H1 (cell line): ENCODE measurements at regions not wholly inside any gene's neighbourhood (a gene's known extent, or its start where the extent isn't known, plus 50 kb on each side); places are given as distances from the start of the nearest gene placed in this dataset.

ENCODE experiments used
- CTCF ChIA-PET: fragments of 300-600 bp; sonication (Branson Sonifier 250); formaldehyde crosslinking; loops from one replicate; lab custom pipeline; 2021; ENCODE audit not compliant: partially characterized antibody; lab: Charles Lee
- POLR2A ChIA-PET: fragments of 300-600 bp; sonication (Branson Sonifier 250); formaldehyde crosslinking; loops from one replicate; lab custom pipeline; 2021; ENCODE audit warnings: inconsistent platforms; ENCODE audit not compliant: partially characterized antibody; lab: Charles Lee
- DNase-seq, 2 experiments: peaks; one replicate each; pipeline versions ENCODE4 v3.0.0 to v3.0.0-alpha.2; 2010 to 2022; ENCODE audit warnings: low spot score in 2 of 2, low read depth in 1 of 2, mixed read lengths in 1 of 2
- FAIRE-seq: peaks from 2 replicates; lab custom pipeline; 2011; peaks lifted over from hg19 to GRCh38; lab: Jason Lieb, UNC
- H2AFZ ChIP-seq: 2 replicates; pipeline ENCODE4 v1.8.1; 2012; ENCODE audit warnings: low read length, inconsistent platforms
- H2AK5ac ChIP-seq: 2 replicates; pipeline ENCODE4 v1.6.1; 2013; ENCODE audit warnings: low read depth, low read length
- H2BK120ac ChIP-seq: replicated peaks from 2 replicates; pipeline ENCODE3; 2013; ENCODE audit warnings: low read depth, low read length, inconsistent platforms
- H2BK12ac ChIP-seq: 2 replicates; pipeline ENCODE4 v1.6.1; 2013; ENCODE audit warnings: low read depth, low read length
- H2BK15ac ChIP-seq: 2 replicates; pipeline ENCODE4 v1.6.1; 2013; ENCODE audit warnings: low read length
- H2BK20ac ChIP-seq: 2 replicates; pipeline ENCODE4 v1.6.1; 2013; ENCODE audit warnings: low read length
- H2BK5ac ChIP-seq: 2 replicates; pipeline ENCODE4 v1.6.1; 2013; ENCODE audit warnings: low read depth, low read length
- H3K14ac ChIP-seq: 2 replicates; pipeline ENCODE4 v1.6.1; 2013; ENCODE audit warnings: inconsistent platforms; ENCODE audit not compliant: insufficient read length
- H3K18ac ChIP-seq: 2 replicates; pipeline ENCODE4 v1.6.1; 2013; ENCODE audit warnings: low read length; ENCODE audit errors: extremely low read depth
- H3K23ac ChIP-seq: 2 replicates; pipeline ENCODE4 v1.6.1; 2013; ENCODE audit warnings: inconsistent platforms; ENCODE audit not compliant: insufficient read length
- H3K23me2 ChIP-seq: 2 replicates; pipeline ENCODE4 v1.6.1; 2013; ENCODE audit warnings: low read depth, low read length
- H3K27ac ChIP-seq: 2 replicates; pipeline ENCODE4 v1.6.1; 2011; ENCODE audit warnings: low read depth, low read length, inconsistent platforms
- H3K27me3 ChIP-seq, 4 experiments: replicated peaks in 1 of 4; 1 replicate in 1 of 4; 2 replicates in 3 of 4; pipeline versions ENCODE4 v1.6.1 to v1.8.1; 2011 to 2013; ENCODE audit warnings: low read length in 3 of 4, mild to moderate bottlenecking in 3 of 4, inconsistent platforms in 2 of 4, mixed read lengths in 2 of 4, moderate library complexity in 1 of 4; ENCODE audit not compliant: control insufficient read depth in 3 of 4, insufficient read depth in 3 of 4; ENCODE audit errors: extremely low read depth in 1 of 4
- H3K36me3 ChIP-seq, 4 experiments: 2 replicates each; pipeline versions ENCODE4 v1.6.1 to v1.8.1; 2011 to 2013; ENCODE audit warnings: mild to moderate bottlenecking in 4 of 4, low read length in 3 of 4, moderate library complexity in 2 of 4, control low read depth in 1 of 4, inconsistent platforms in 1 of 4; ENCODE audit not compliant: insufficient read depth in 4 of 4, control insufficient read depth in 2 of 4
- H3K4ac ChIP-seq: replicated peaks from 2 replicates; pipeline ENCODE3; 2013; ENCODE audit warnings: low read length, low read depth, mixed read lengths, inconsistent platforms; ENCODE audit not compliant: insufficient read length
- H3K4me1 ChIP-seq, 4 experiments: replicated peaks in 1 of 4; 1 replicate in 1 of 4; 2 replicates in 3 of 4; pipeline versions ENCODE4 v1.6.1 to v1.8.1; 2011 to 2013; ENCODE audit warnings: low read length in 3 of 4, inconsistent platforms in 2 of 4, mixed read lengths in 1 of 4; ENCODE audit not compliant: insufficient read depth in 4 of 4, control insufficient read depth in 3 of 4
- H3K4me2 ChIP-seq, 2 experiments: 2 replicates each; pipeline versions ENCODE4 v1.6.1 to v1.8.1; 2011 to 2013; ENCODE audit warnings: low read depth in 2 of 2, low read length in 2 of 2, control low read depth in 1 of 2, inconsistent platforms in 1 of 2, mild to moderate bottlenecking in 1 of 2; ENCODE audit not compliant: insufficient read depth in 1 of 2
- H3K4me3 ChIP-seq, 4 experiments: fragments of 200-600, 300-600 bp in 1 of 4; sonication (generic), shearing (Covaris generic), sonication (Bioruptor Twin) in 1 of 4; 2 replicates each; pipeline versions ENCODE4 v1.5.1 to v1.8.1; 2011 to 2016; ENCODE audit warnings: low read length in 4 of 4, low read depth in 3 of 4, control low read depth in 2 of 4, inconsistent platforms in 2 of 4, mild to moderate bottlenecking in 2 of 4, mixed read lengths in 1 of 4, moderate library complexity in 1 of 4; ENCODE audit not compliant: insufficient read depth in 2 of 4; ENCODE audit errors: extremely low read depth in 1 of 4
- H3K56ac ChIP-seq: replicated peaks from 2 replicates; pipeline ENCODE3; 2013; ENCODE audit warnings: low read depth, mild to moderate bottlenecking, mixed read lengths, low read length, inconsistent platforms; ENCODE audit not compliant: insufficient read length
- H3K79me1 ChIP-seq: 2 replicates; pipeline ENCODE4 v1.6.1; 2013; ENCODE audit warnings: low read depth, low read length, control low read depth
- H3K79me2 ChIP-seq, 2 experiments: 2 replicates each; pipeline versions ENCODE4 v1.6.1 to v1.8.1; 2012 to 2013; ENCODE audit warnings: low read length in 2 of 2, mild to moderate bottlenecking in 2 of 2, inconsistent platforms in 1 of 2; ENCODE audit not compliant: insufficient read depth in 2 of 2, control insufficient read depth in 1 of 2
- H3K9ac ChIP-seq, 4 experiments: replicated peaks in 1 of 4; 1 replicate in 1 of 4; 2 replicates in 3 of 4; pipeline versions ENCODE4 v1.6.1 to v1.8.1; 2011 to 2013; ENCODE audit warnings: low read depth in 3 of 4, low read length in 3 of 4, control low read depth in 2 of 4, mild to moderate bottlenecking in 2 of 4, moderate library complexity in 2 of 4, inconsistent platforms in 1 of 4; ENCODE audit errors: extremely low read depth in 1 of 4
- H3K9me3 ChIP-seq, 2 experiments: 2 replicates each; pipeline versions ENCODE4 v1.6.1 to v1.8.1; 2012 to 2013; ENCODE audit warnings: mild to moderate bottlenecking in 2 of 2, moderate library complexity in 2 of 2, control low read depth in 1 of 2, inconsistent platforms in 1 of 2, low read depth in 1 of 2, low read length in 1 of 2, mixed read lengths in 1 of 2; ENCODE audit not compliant: insufficient read depth in 2 of 2
- H4K20me1 ChIP-seq, 2 experiments: replicated peaks in 1 of 2; 2 replicates each; pipeline versions ENCODE3 to v1.8.1; 2011 to 2013; ENCODE audit warnings: inconsistent platforms in 2 of 2, low read length in 2 of 2, mild to moderate bottlenecking in 1 of 2; ENCODE audit not compliant: insufficient read depth in 2 of 2, control insufficient read depth in 1 of 2
- H4K5ac ChIP-seq: 2 replicates; pipeline ENCODE4 v1.6.1; 2013; ENCODE audit warnings: low read length, low read depth, mixed read lengths, inconsistent platforms; ENCODE audit not compliant: insufficient read length
- H4K8ac ChIP-seq: 2 replicates; pipeline ENCODE4 v1.8.0; 2013; ENCODE audit warnings: mild to moderate bottlenecking, moderate library complexity, low read length, inconsistent platforms; ENCODE audit not compliant: insufficient read depth; ENCODE audit errors: extremely low read depth
- H4K91ac ChIP-seq: replicated peaks from 2 replicates; pipeline ENCODE3; 2013; ENCODE audit warnings: low read length, mixed read lengths, inconsistent platforms; ENCODE audit not compliant: insufficient read length
- BCL11A ChIP-seq, 2 experiments: IDR thresholded peaks; one replicate each; pipeline ENCODE4 v1.6.1; 2011; ENCODE audit warnings: low read depth in 2 of 2, low read length in 2 of 2, mild to moderate bottlenecking in 2 of 2
- CBX5 ChIP-seq: fragments of 300-800, 300-1000 bp; sonication (generic); IDR thresholded peaks from 2 replicates; pipeline ENCODE4 v1.7.1; 2016; ENCODE audit warnings: antibody characterized with exemption, low read length, low read depth
- EGR1 ChIP-seq: IDR thresholded peaks from 2 replicates; pipeline ENCODE4 v1.6.1; 2011; ENCODE audit warnings: low read depth, low read length, borderline replicate concordance
- GABPA ChIP-seq: IDR thresholded peaks from 2 replicates; pipeline ENCODE4 v1.6.1; 2011; ENCODE audit warnings: mild to moderate bottlenecking, low read length, moderate library complexity, borderline replicate concordance; ENCODE audit not compliant: insufficient read depth
- JUND ChIP-seq: IDR thresholded peaks from 2 replicates; pipeline ENCODE4 v1.6.1; 2011; ENCODE audit warnings: mild to moderate bottlenecking, improper control_type of control experiment, low read length
- MAFK ChIP-seq: IDR thresholded peaks from 2 replicates; pipeline ENCODE4 v1.6.1; 2012; ENCODE audit warnings: low read depth, mild to moderate bottlenecking, improper control_type of control experiment, low read length
- MAX ChIP-seq: IDR thresholded peaks from 2 replicates; pipeline ENCODE4 v1.6.1; 2012; ENCODE audit warnings: inconsistent platforms
- NRF1 ChIP-seq: IDR thresholded peaks from 2 replicates; pipeline ENCODE4 v1.6.1; 2011; ENCODE audit warnings: mild to moderate bottlenecking, low read depth, low read length, improper control_type of control experiment
- SAP30 ChIP-seq: fragments of 300-600 bp; sonication (generic); IDR thresholded peaks from 2 replicates; pipeline ENCODE4 v1.7.1; 2012; ENCODE audit warnings: low read length, moderate library complexity, mild to moderate bottlenecking, inconsistent platforms; ENCODE audit not compliant: insufficient read depth, insufficient replicate concordance
- YY1 ChIP-seq: IDR thresholded peaks from 2 replicates; pipeline ENCODE4 v1.6.1; 2011; ENCODE audit warnings: low read depth, mild to moderate bottlenecking, low read length
- WGBS, 2 experiments: shearing (Covaris generic) in 1 of 2; methylation state at CpG; one replicate each; pipeline versions ENCODE4 v1.1.6 to v1.1.7; 2013 to 2015; ENCODE audit warnings: low lambda C conversion rate in 2 of 2, mixed read lengths in 2 of 2, inconsistent platforms in 1 of 2, low coverage in 1 of 2, missing lambda C conversion rate in 1 of 2; ENCODE audit not compliant: insufficient replicate concordance in 2 of 2, insufficient coverage in 1 of 2, insufficient read length in 1 of 2; ENCODE audit errors: extremely low coverage in 1 of 2, missing lambda C conversion rate in 1 of 2; 5-methylcytosine and 5-hydroxymethylcytosine counted together
- TF ChIP-seq, protein P1 (sequence below): IDR thresholded peaks from 2 replicates; pipeline ENCODE4 v1.6.1; 2012; ENCODE audit warnings: low read length, inconsistent platforms

- no peak overlapping the region for H3K4me2 ChIP-seq
- H3K9me3 ChIP-seq, result no peaks in the 10 kb centered on the region
- no peaks in the 10 kb centered on the region for H3K36me3 ChIP-seq
- H4K20me1 ChIP-seq, result no peaks in the 10 kb centered on the region
- H2BK20ac ChIP-seq, result no peak overlapping the region
- no peak for FAIRE-seq
- no peak overlapping the region for H3K23ac ChIP-seq
- H3K23me2 ChIP-seq, result no peaks in the 10 kb centered on the region
- H3K14ac ChIP-seq, result no peak overlapping the region
- POLR2A ChIA-PET, result no interaction called here
- H3K4me1 ChIP-seq, result peaks cover 0 to 7% (median 0%) of the 10 kb centered on the region in 4 experiments; a peak in 3 of 7 replicates
- no peak overlapping the region for H4K8ac ChIP-seq
- no peak overlapping the region for H3K4me3 ChIP-seq
- H3K9ac ChIP-seq, result no peak overlapping the region
- no peak overlapping the region for H4K91ac ChIP-seq
- H2AFZ ChIP-seq, result no peak overlapping the region
- H2BK15ac ChIP-seq, result no peak overlapping the region
- no peaks in the 10 kb centered on the region for H3K79me2 ChIP-seq
- H3K18ac ChIP-seq, result no peak overlapping the region
- H4K5ac ChIP-seq, result no peak overlapping the region
- H3K56ac ChIP-seq, result no peak overlapping the region
- TF ChIP-seq CBX5, result no peak
- TF ChIP-seq MAFK, result no peak
- TF ChIP-seq JUND, result no peak
- TF ChIP-seq, protein P1, sequence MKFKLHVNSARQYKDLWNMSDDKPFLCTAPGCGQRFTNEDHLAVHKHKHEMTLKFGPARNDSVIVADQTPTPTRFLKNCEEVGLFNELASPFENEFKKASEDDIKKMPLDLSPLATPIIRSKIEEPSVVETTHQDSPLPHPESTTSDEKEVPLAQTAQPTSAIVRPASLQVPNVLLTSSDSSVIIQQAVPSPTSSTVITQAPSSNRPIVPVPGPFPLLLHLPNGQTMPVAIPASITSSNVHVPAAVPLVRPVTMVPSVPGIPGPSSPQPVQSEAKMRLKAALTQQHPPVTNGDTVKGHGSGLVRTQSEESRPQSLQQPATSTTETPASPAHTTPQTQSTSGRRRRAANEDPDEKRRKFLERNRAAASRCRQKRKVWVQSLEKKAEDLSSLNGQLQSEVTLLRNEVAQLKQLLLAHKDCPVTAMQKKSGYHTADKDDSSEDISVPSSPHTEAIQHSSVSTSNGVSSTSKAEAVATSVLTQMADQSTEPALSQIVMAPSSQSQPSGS, result no peak
- TF ChIP-seq GABPA, result no peak
- TF ChIP-seq MAX, result no peak
- no peak for TF ChIP-seq YY1
- no peak for TF ChIP-seq NRF1
- no peak for TF ChIP-seq SAP30
- TF ChIP-seq BCL11A (IDR thresholded peaks at IDR 0.05; ENCODE audit: low read depth in 2 of 2, low read length in 2 of 2), result no peak
- TF ChIP-seq EGR1, result no peak
- TF ChIP-seq, all 59 proteins: peak for 0
- Histone ChIP-seq H2AK5ac (no peak overlapping the region), H3K79me1 (no peaks in the 10 kb centered on the region), H2BK5ac (no peak overlapping the region), H3K4ac (no peak overlapping the region), H2BK120ac (no peak overlapping the region), H3K27me3 (no peaks in the 10 kb centered on the region), H3K27ac (no peak overlapping the region), H2BK12ac (no peak overlapping the region)
- no peak for DNase-seq
- CTCF ChIA-PET, result interaction anchor here (0.6 to 2.6 kb wide), 9 partner anchors 8 to 467 kb away, joined by 3 to 11 read pairs (median 4); no protein-coding TSS in a partner anchor
- 78% methylated on average over 1 of the region's 1 CpG; no CpG with 5 or more reads in 1 of the 2 experiments for WGBS, 2 experiments
These were observed 108.2 kb upstream of the PTPRM start for GRCh38 chr18:7458884-7459283.
